Left ventricle myocardium superior (tissue), 1 donor: ENCODE measurements at regions not wholly inside any gene's neighbourhood (a gene's known extent, or its start where the extent isn't known, plus 50 kb on each side); places are given as distances from the start of the nearest gene placed in this dataset.

Source experiments
- ATAC-seq: fragments of 200-7000 bp; cut with Tn5 transposase; one replicate; pipeline ENCODE4 v1.9.1; 2020; ENCODE audit warnings: mild to moderate bottlenecking, moderate library complexity
- DNase-seq: peaks from one replicate; pipeline ENCODE4 v3.0.0-alpha.2; 2020
- intact Hi-C: fragments of 100-400 bp; cut with micrococcal nuclease; formaldehyde crosslinking; loops from one replicate; pipeline ENCODE4 v1.11.0; 2022
- donor health status: DM: no; HTN: yes; CAD: no; lungs with severe emphysema.

DNA sequence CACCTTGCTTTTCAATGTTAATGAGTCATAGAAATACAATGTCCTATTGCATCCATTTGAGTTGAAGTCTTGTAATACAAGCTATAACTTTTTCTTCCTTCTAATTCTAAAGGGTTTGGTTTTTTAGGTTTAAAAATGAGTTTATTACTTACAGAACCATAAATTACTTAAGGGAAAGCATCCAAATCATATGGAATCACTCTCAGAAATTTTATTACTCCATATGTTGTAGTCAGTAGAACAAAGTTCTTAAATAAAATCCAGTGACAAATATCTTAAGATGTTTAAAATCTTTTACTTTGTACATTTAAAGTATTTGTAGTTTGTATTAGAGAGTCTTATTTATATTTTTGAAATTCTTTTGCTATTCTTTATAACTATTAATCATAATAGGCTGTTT, 253.2 kb downstream of the IPO8 start:
- ATAC-seq (no peak), DNase-seq (no peak)

DNA sequence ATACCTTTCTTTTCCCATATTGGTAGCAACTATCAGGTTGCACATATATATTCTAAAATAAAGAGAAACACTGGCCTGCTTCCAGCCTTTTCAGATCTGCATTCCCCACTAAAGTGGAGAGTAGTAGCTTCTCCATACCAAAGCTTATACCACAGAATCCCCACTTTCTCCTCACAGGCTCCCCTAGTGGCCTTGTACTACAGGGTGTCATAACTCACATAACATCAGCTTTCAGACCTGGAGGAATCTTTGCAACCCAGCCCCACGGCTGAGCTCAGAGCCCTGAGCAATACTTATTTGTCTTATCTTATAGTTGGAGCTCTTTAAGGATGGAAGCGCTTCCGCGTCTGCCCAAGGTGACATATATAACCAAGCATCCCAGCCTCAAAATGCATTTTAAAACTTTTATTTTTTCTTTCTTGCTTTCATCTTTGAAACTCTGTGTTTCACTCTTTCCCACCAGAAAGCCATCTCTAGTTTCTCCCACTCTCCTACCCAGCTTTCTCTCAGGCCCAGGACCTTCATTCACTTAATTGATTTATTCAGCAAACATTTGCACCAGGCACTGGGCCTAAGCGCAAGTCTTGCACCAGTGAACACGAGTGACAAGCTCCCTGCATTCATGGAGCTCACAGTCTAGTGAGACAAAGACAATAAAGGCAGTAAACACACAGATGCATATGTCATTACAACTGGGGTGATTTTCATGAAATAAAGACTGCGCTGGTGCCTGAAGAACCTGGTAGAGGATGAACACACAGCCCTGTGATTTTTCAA, 254.7 kb downstream of the IPO8 start:
- ATAC-seq (no peak), DNase-seq (no peak)
- intact Hi-C loops = no loop called here

More for the DNA sequence above, 253.2 kb downstream of the IPO8 start:
- intact Hi-C loops = no loop called here

DNA sequence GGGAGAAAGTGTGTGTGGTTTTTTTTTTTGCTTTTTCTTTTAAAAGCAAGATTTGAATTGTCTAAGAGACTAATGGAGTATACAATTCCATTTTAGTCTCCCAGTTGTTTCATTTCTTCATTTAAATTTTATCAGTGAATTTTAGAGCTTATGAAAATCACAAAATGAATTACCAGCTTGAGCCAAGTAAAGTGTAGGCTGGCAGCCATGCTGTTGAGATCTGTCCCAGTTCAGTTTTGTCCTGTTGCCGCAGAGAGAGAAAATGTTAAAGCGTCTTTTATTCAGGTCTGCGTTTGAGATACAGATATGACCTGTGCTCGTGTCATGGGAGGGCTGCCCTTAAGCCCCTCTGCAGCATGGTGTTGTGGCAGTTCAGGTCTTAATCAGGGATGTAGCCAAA, 256.5 kb downstream of the IPO8 start:
- intact Hi-C loops = no loop called here
- DNase-seq (no peak), ATAC-seq (no peak)

DNA sequence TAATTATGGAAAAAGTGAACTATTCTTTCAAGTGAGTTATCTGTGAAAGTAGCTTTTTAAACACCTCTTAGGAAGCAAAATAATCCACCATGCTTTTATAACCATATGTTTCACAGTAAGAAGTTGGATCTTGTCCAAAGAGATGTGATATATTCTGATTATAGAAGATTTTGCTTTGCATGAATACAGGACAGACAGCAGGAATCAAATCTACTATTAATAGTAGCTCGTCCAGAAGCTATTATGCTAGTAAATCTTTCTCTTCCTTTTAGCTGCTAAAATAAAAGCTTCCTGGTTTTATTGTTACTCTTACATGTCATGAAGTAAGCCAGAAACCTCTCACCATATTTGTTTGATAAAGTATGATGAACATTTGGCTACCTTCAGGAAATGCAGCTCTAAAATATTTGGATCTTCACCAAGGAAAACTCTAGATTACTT, 257.0 kb downstream of the IPO8 start:
- intact Hi-C loops = no loop called here
- DNase-seq (no peak), ATAC-seq (peak; percentile 34)

DNA sequence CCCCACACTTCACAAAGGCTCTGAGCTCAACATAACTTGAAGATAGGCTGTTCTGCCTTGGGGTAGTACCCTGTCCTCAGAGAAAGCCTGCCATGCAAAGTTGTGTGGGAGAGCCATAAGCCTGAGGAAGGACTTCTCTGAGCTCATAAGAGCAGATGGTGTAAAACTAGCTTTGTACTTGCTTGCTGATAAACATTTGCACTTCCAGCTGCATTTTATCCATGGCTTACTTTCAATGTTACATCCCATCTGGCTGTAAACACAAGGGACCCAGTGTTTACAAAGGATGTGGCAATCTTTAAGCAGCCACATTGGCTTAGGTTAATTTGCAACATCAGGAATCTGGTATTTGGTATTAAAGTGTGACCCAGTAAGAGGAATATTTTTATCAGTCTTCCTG, 258.1 kb downstream of the IPO8 start:
- intact Hi-C loops = no loop called here
- ATAC-seq = peak; percentile 94
- no peak for DNase-seq

DNA sequence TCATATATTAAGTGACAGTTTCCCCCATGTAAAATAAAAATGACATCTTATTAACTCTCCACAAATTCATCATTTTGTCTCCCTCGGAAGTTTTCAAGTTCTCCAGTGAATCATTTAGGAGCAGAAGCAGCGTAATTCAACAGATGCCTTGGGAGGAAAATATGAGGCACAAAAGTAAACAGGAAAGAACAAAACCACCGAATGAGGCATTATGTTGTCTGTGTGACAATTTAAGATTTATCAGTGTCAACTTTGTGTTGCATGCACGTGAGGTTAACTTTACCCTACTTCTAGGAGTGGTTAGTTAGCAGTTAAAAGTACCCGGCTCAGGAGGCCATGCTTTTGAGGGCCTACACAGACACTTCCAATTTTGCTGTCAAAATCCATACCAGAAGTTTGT, 258.6 kb downstream of the IPO8 start:
- DNase-seq (no peak), ATAC-seq (no peak)
- intact Hi-C loops = no loop called here

DNA sequence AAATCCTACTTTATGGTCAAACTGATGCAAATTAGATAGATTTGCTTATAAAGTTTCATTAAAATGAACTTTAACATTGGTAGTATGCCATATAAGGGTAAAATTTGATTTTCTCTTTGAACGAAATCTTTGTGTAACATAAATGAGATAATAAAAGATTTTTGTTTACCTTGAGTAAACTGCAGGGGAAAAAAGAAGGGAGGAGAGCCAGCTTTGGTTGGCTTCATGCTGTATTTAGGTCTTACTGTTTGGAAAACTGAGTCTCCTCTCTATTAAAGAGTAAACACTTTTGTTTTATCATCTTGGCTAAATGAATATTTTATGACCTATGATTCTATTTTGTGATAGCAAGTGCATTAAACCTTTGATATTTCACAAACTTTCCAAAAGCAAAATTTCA, 267.6 kb downstream of the IPO8 start:
- ATAC-seq (no peak), DNase-seq (no peak)
- intact Hi-C loops = no loop called here

DNA sequence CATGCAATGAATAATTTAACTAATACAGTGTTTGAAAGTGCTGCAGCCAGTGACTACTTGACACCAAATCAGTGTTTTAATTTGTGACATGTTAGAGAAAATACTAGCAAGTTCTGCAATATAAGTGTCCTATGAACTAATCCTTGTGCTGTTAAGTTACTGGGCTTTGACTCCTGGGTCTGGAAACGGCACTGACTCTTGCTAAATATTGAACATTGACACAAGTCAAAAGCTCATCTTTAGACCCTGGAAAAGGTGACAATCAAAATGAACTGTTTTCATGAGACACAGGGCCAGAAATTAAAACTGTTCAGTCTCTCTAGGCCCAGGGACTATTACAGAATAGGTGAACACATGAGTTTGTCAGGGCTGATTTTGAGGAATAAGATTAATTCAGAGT, 268.1 kb downstream of the IPO8 start:
- DNase-seq (no peak), ATAC-seq (no peak)
- intact Hi-C loops = no loop called here

DNA sequence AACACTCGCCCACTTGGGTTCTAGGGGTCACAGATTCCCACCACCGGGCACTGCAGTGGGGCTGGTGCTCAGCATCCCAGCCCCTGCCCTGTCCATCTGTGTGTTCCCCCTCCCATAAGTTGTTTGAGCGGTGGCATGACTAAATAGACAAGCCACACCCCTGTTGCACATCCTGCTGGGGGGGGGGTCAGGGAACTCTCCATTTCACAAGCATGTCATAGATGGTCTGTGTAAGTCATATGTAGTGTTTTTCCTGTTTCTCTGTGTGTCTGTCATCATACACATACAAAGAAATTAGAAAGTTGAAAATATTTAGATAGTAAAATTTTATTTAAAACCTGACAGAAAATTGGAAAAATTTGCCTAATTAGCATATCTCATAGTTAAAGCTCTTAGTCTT, 270.2 kb downstream of the IPO8 start:
- DNase-seq (no peak), ATAC-seq (no peak)
- intact Hi-C loops = no loop called here

DNA sequence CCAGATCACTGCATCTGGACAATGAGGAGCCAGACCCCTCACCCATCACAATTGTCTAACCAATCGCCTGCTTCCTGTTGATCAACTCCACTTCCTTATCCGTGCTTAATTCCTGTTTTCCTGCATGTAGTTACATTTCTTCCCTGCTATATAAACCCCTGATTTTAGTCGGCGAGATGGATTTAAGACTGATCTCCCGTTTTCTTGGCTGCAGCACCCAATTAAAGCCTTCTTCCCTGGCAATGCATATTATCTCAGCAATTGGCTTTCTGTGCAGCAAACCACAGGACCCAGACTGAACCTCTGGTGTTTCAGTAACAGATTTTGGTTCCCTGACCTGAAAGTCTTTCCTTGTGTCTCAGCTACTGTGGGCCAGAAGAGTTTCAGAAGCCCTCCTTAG, 272.3 kb downstream of the IPO8 start:
- intact Hi-C loops = no loop called here
- DNase-seq = no peak
- ATAC-seq = no peak

DNA sequence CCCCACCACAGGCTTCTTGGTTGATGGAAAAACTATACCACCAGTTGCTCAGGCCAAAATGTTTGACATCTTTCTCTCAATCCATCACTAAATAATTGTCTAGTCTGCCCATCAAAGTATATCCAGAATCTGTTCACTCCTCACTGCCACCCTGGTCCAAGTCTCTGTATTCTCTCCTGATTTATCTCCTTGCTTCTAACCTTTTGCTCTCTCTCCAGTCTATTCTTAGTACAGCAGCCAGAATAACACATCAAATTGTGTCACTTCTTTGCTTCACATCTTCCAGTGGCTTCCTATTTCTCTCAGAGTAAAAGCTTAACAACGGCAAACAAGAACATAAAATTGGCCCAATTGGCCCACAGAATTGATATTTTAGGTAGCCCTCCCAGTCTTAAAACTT, 272.8 kb downstream of the IPO8 start:
- intact Hi-C loops = no loop called here
- peak; percentile 53 for ATAC-seq
- DNase-seq = no peak

DNA sequence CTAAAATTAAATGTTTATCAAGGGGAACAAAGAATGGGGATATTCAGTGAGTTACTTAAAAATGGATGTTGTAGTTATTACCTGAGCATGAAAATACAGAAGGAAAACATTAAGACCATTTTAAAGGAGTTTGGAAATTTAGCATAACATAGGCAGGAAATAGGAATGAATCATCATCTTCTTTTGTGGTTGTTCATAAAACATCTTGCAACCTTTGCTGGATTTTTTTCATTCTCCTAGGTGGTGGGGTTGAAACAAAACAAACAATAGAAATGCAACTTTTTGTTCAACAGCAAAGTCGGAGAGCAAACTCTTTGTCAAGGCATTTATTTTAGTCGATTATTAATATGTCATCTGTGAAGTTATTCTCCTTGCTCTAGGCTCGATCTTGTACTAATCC, 275.1 kb downstream of the IPO8 start:
- ATAC-seq (no peak), DNase-seq (no peak)
- intact Hi-C loops = no loop called here

DNA sequence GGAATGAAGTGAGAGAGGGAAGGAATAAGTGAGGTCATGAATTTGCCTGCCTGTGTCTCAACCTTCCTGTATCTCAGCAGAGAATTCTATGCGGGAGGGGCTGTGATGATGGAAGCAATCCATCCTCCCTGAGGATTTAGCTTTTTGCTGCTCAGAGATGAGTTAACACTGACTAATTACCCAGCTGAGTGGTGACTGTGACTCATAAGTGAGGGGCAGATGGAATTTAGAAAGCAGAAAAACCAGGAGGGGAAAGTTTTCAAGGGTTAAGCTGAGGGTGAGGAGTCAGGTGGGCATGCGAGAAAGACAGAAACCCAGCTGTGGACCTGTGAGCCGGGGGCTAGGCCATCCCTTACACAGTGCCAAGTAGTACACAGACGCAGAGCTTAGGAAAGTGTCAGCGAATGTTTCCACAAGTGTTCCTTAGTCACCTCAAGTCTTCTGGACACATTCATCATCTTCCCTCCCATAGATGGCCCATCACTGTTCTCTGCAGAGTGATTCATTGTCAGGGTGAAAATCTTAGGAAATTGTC, 277.9 kb downstream of the IPO8 start:
- intact Hi-C loops = no loop called here
- no peak for DNase-seq
- peak; percentile 94 for ATAC-seq

DNA sequence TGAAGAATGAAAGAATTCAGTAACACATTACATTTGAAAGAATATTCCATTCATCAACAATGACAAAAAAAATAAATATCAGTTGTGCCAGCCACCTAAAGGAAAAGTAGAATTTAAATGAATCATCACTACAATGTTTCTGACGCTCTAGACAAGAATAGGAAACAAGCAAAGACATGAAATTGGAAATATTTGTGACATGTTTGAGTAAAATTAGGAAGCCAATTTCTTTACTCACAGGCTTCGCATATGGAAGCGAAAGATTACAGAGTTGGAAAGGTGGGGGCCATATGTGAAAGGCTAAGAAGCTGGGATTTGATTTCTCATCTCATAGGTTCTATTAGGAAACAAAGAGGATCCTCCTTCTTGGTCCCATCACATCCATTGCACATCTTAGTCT, 279.0 kb downstream of the IPO8 start:
- intact Hi-C loops = no loop called here
- no peak for ATAC-seq
- no peak for DNase-seq

DNA sequence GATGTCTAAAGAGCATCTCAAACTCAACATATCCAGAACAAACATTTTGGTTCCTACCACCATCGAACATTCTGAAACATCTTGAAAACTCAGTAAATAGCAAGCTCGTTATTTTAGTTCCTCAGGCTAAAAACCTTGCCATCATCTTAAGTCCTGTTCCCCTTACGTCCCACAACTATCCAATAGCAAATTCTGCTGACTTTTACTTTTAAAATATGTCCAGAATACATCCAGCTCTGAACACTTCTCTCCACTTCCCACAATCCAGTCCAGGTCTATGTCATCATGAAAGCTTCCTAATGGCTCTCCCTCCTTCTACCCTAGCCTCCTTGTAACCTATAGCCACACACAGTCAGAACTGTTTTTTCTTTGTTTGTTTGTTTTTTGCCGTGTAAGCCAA, 279.9 kb downstream of the IPO8 start:
- intact Hi-C loops = no loop called here
- no peak for ATAC-seq
- no peak for DNase-seq

DNA sequence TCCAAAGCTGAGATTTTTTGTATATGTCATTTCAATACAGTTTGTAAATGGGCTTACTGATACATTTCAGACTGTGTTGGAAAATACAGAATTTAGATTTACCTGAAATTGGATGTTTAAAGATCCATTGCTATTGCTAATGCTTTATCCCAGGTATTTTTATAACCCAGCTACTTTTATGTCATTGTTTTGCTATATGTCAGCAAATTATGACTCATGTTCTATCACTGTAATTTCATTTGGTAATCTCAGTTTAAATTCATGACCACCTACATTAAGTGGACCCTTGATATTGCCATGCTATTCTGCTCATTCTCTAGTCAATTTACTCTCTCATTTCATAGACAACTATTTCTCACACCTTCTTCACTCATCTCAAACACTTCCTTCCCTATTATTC, 281.2 kb downstream of the IPO8 start:
- intact Hi-C loops = no loop called here
- no peak for DNase-seq
- no peak for ATAC-seq

DNA sequence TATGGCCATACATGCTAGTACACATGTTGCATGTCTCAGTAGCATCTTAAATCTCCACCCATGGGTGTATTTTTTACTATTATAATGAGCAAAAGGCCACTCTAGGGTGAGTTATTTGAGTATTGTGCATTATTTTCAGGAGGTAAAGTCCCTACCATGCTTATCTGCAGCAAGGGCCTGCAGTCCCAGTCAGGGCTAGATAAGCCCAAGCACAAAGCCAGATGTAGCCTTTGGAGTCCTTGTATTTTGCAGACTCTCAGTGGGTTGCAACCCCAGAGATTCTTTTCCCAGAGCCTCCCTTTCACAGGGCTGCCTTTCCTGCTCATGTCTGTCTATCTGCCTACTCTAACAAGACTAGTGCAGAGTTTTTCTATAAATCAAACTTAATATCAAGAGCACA, 295.3 kb downstream of the IPO8 start:
- DNase-seq (no peak), ATAC-seq (no peak)
- intact Hi-C loops = no loop called here

DNA sequence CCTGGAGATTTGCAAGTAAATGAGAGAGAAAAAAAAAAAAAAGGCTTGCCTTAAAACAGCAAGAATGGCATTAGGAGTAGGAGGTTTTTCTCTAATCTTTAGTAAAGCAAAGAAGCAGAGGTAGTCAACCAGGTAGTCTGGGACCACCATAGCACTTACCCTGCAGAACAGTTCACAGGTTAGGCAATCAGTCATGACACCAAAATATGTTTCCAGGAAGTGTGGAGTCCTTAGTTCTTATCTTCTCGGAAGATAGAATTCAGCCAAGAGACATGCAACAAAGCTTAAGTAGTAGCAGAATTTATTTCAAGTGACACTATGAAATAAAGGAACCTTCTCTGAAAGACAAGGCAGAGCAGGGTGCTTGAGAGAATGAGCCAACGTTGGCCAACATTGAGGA, 295.8 kb downstream of the IPO8 start:
- no peak for DNase-seq
- intact Hi-C loops = no loop called here
- ATAC-seq = no peak

DNA sequence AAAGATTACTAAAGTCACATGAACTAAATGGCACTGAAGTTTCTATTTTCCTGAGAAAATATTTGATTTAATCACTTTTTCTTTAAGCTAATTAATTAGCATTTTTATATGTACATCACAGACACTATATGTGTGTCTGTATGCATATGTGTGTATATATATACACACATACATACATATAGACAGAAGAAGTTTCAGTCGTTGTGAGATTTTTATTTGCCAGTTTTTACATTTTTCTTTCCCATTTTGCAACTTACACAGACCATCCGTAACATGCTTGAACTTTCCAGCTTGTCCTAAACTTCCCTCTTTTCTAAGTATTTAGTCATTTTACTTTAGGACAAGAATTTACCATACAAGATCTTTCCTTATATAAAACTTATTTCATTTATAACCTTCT, 299.1 kb downstream of the IPO8 start:
- intact Hi-C loops = no loop called here
- ATAC-seq (no peak), DNase-seq (no peak)

DNA sequence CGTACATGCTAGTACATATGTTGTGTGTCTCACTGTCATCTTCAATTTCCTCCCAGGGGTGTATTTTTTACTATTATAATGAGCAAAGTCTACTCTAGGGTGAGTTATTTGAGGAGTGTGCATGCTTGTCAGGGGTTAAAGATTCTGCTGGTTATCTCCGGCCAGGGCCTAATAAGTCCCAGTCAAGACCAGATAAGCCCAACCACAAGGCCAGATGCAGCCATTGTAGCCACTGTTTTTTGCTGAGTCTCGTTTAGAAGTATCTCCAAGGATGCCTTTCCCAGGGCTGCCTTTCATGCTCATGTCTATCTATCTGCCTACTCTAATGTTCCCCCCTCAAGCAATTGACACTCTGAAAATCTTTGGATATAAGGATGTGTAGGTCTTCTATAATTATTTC, 300.5 kb downstream of the IPO8 start:
- no peak for ATAC-seq
- no peak for DNase-seq
- intact Hi-C loops = no loop called here

DNA sequence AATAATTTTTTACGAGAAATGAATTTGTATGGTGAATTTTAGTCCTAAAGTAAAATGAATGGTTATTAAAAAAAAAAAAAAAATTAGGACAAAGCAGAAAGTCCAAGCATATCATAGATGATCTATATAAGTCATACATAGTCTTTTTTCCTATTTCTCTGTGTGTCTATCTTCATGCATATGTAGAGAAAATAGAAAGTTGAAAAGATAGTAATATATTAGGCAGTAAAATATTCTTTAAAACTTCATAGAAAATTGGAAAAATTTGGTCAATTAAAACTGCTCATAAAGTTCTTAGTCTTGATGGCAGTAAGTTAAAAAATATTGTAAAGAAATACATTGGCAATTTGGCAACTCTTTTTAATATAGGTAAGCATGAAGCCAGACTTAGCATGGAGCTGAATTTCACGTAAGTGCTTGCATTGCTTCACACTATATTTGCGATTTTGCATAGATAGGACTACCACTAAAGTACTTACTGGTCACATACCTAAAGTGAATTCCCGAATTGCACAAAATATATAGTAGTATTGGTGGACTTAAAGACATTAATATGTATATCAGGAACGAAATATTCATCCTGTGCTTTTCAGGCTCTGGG, 303.8 kb downstream of the IPO8 start:
- DNase-seq (no peak), ATAC-seq (no peak)
- intact Hi-C loops = no loop called here
